ENCODE measurements at regions not wholly inside any gene's neighbourhood (a gene's known extent, or its start where the extent isn't known, plus 50 kb on each side); places are given as distances from the start of the nearest gene placed in this dataset.

- no TSS peak for BruUV-seq (replicated peaks)
- FAIRE-seq (no peak), ATAC-seq (no peak), DNase-seq (ENCODE audit: low read depth, low spot score) (no peak)
- ChIA-PET CTCF (interaction anchor here (0.6 kb wide), 1 partner anchor 256 kb away, joined by 3 read pairs; no protein-coding TSS in a partner anchor), POLR2A (no interaction called here), RAD21 (ENCODE audit: unreplicated experiment) (no interaction called here), SMC1A (ENCODE audit: uncharacterized antibody, unreplicated experiment) (interaction anchor here (1.2 kb wide), 1 partner anchor 12 kb away, joined by 3 read pairs; no protein-coding TSS in a partner anchor)
- no peaks in the 10 kb centered on the region for H3K79me2 ChIP-seq (ENCODE audit: control insufficient read depth, insufficient read depth, low read length)
- H3K4me2 ChIP-seq (ENCODE audit: control insufficient read depth, insufficient read depth) = no peak overlapping the region
- no peaks in the 10 kb centered on the region for H3K36me3 ChIP-seq (ENCODE audit: control insufficient read depth in 2 of 2, insufficient read depth in 2 of 2, low read length in 1 of 2)
- intact Hi-C loops (cut with micrococcal nuclease; ENCODE audit: unreplicated experiment) (no loop called here), in situ Hi-C loops (cut with MboI) (no loop called here)
- WGBS (ENCODE audit: insufficient coverage, insufficient replicate concordance, low lambda C conversion rate, missing lambda C conversion rate) = 0% methylated on average over 1 of the region's 1 CpG
- no peak for TF ChIP-seq RCOR1 (conservative IDR thresholded peaks at IDR 0.05; ENCODE audit: low read depth, low read length)
- TF ChIP-seq BHLHE40 (IDR thresholded peaks at IDR 0.05; ENCODE audit: borderline replicate concordance in 1 of 2, low read depth in 2 of 2, low read length in 1 of 2) = no peak
- H2AFZ ChIP-seq (ENCODE audit: control insufficient read depth, low read depth, low read length) = no peak overlapping the region
- no peaks in the 10 kb centered on the region for H3K27me3 ChIP-seq (replicated peaks in 1 of 2; ENCODE audit: control insufficient read depth in 2 of 2, insufficient read depth in 2 of 2, low read length in 1 of 2)
- no peak overlapping the region for H3K4me3 ChIP-seq
- H3K9me3 ChIP-seq (replicated peaks; ENCODE audit: control insufficient read depth, insufficient read depth, low read length) = no peaks in the 10 kb centered on the region; the same call in 2 of the 3 replicates
- H3K9ac ChIP-seq (ENCODE audit: control insufficient read depth, insufficient read depth, low read length) = no peak overlapping the region
- H4K20me1 ChIP-seq (ENCODE audit: control insufficient read depth, insufficient read depth) = no peaks in the 10 kb centered on the region
- no peak overlapping the region for H3K27ac ChIP-seq (ENCODE audit: control insufficient read depth, insufficient read depth)
- H3K4me1 ChIP-seq (ENCODE audit: control insufficient read depth, insufficient read depth, low read length) = no peaks in the 10 kb centered on the region
These were observed 68.3 kb upstream of the COL8A1 start for GRCh38 chr3:99570061-99570460.

GRCh38 chr3:99568663-99569335, 69.6 kb upstream of the COL8A1 start:
- Histone ChIP-seq H3K4me1 (ENCODE audit: control insufficient read depth, insufficient read depth, low read length) (no peaks in the 10 kb centered on the region), H4K20me1 (ENCODE audit: control insufficient read depth, insufficient read depth) (no peaks in the 10 kb centered on the region), H3K4me3 (no peak overlapping the region), H3K9ac (ENCODE audit: control insufficient read depth, insufficient read depth, low read length) (no peak overlapping the region), H2AFZ (ENCODE audit: control insufficient read depth, low read depth, low read length) (no peak overlapping the region), H3K9me3 (replicated peaks; ENCODE audit: control insufficient read depth, insufficient read depth, low read length) (no peaks in the 10 kb centered on the region), H3K79me2 (ENCODE audit: control insufficient read depth, insufficient read depth, low read length) (no peaks in the 10 kb centered on the region), H3K4me2 (ENCODE audit: control insufficient read depth, insufficient read depth) (no peak overlapping the region), H3K36me3 (ENCODE audit: control insufficient read depth in 2 of 2, insufficient read depth in 2 of 2, low read length in 1 of 2) (no peaks in the 10 kb centered on the region), H3K27ac (ENCODE audit: control insufficient read depth, insufficient read depth) (no peak overlapping the region), H3K27me3 (replicated peaks in 1 of 2; ENCODE audit: control insufficient read depth in 2 of 2, insufficient read depth in 2 of 2, low read length in 1 of 2) (no peaks in the 10 kb centered on the region)
- in situ Hi-C loops (cut with MboI) (no loop called here), intact Hi-C loops (cut with micrococcal nuclease; ENCODE audit: unreplicated experiment) (no loop called here)
- ChIA-PET POLR2A (no interaction called here), SMC1A (ENCODE audit: uncharacterized antibody, unreplicated experiment) (interaction anchor here (0.9 to 1.4 kb wide), 2 partner anchors 26 to 120 kb away, joined by 3 to 4 read pairs; no protein-coding TSS in a partner anchor), CTCF (interaction anchor here (1.0 kb wide), 1 partner anchor 37 kb away, joined by 3 read pairs; no protein-coding TSS in a partner anchor), RAD21 (ENCODE audit: unreplicated experiment) (no interaction called here)
- no TSS peak for BruUV-seq (replicated peaks)
- no peak for ATAC-seq
- no peak for DNase-seq (ENCODE audit: low read depth, low spot score)
- no peak for FAIRE-seq
- WGBS (ENCODE audit: insufficient coverage, insufficient replicate concordance, low lambda C conversion rate, missing lambda C conversion rate) = 38% methylated on average over 1 of the region's 1 CpG
- no peak for TF ChIP-seq DPF2 (IDR thresholded peaks at IDR 0.05)
- no peak for TF ChIP-seq CUX1 (IDR thresholded peaks at IDR 0.05; ENCODE audit: insufficient replicate concordance, low read depth, low read length)
- TF ChIP-seq STAT1 (conservative IDR thresholded peaks at IDR 0.05) = no peak
- TF ChIP-seq TCF7 (IDR thresholded peaks at IDR 0.05; ENCODE audit: borderline replicate concordance) = no peak
- TF ChIP-seq RELB (IDR thresholded peaks at IDR 0.05; ENCODE audit: low read depth) = no peak
- no peak for TF ChIP-seq ATF3 (IDR thresholded peaks at IDR 0.05; ENCODE audit: borderline replicate concordance, extremely low read depth, low read depth, low read length)
- TF ChIP-seq MTA2 (IDR thresholded peaks at IDR 0.05; ENCODE audit: low read depth) = no peak
- TF ChIP-seq ATF7 (IDR thresholded peaks at IDR 0.05; ENCODE audit: low read depth) = no peak
